HG03097 (cell line): ENCODE measurements at regions not wholly inside any gene's neighbourhood (a gene's known extent, or its start where the extent isn't known, plus 50 kb on each side); places are given as distances from the start of the nearest gene placed in this dataset.
"Not testable (repeated sequence)": the region's sequence is repeated elsewhere in the genome, so short reads cannot be mapped to it uniquely, and the experiment has no call there.

Experiments
- ATAC-seq: cut with Tn5 transposase; IDR thresholded peaks from one replicate; pipeline ENCODE4 v1.9.1; 2021; ENCODE audit not compliant: unreplicated experiment, low FRiP score

DNA sequence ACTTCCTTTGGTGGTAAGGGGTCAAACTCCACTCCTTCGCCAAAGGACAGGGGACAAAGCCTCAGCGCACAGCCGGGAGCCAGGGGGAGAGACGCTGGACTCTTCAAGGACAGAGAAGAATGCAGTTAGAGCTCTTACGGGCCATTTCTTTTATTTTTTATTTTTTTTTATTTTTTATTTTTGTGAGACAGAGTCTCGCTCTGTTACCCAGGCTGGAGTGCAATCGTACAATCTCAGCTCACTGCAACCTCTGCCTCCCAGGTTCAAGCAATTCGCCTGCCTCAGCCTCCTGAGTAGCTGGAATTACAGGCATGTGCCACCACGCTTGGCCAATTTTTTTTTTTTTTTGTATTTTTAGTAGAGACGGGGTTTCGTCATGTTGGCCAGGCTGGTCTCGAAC is 93.2 kb upstream of the RPH3AL start, which contains the start of gene RFLNB:
Gene RFLNB, minus strand, starts transcription at position 101 of the 400 bp plus-strand sequence.
- not testable (repeated sequence) for ATAC-seq

DNA sequence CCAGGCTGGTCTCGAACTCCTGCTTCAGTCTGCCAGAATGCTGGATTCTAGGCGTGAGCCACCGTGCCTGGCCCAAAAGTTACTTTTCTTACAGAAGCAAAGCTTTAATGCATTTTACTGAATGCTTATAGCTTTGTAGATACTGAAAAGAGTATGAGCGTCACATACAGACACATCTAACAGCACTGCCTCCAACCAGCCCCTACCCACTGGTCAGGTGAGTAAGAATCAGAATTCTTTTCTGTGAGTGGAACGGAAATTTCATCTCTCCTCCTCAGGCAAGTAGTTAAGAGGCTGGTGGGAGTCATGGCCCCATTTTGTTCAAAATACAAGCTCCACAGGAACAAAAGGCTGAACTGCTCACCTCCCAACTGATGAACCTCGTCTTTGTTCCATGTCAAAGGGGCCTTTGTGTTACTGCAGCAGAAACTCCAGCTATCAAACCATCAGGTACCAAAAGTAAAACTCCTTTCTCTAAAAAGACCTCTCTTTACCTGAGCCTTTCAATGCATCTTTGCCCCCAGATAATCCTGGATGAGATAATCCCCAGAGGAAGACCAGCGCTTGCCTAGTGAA is 92.4 kb upstream of the RPH3AL start:
- ATAC-seq: no peak

DNA sequence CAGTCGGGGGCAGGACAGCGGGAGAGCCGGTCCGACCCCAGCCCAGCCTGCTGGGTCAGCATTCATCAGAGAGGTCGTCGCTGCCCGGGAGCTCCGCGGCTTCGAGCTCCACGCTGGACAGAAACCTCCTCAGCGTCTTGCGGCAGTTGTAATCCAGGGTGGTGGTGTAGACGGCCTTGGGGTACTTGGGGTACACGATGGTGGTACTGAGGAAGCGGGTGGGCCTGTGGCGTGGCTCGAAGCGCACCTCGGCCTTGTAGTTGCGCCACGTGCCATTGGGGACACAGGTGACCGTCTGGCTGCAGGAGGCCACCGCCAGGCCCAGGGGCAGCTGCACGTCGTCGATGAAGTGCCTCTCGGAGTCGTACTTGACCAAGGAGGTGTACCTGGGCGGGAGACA is 90.5 kb upstream of the RPH3AL start:
- no peak for ATAC-seq

DNA sequence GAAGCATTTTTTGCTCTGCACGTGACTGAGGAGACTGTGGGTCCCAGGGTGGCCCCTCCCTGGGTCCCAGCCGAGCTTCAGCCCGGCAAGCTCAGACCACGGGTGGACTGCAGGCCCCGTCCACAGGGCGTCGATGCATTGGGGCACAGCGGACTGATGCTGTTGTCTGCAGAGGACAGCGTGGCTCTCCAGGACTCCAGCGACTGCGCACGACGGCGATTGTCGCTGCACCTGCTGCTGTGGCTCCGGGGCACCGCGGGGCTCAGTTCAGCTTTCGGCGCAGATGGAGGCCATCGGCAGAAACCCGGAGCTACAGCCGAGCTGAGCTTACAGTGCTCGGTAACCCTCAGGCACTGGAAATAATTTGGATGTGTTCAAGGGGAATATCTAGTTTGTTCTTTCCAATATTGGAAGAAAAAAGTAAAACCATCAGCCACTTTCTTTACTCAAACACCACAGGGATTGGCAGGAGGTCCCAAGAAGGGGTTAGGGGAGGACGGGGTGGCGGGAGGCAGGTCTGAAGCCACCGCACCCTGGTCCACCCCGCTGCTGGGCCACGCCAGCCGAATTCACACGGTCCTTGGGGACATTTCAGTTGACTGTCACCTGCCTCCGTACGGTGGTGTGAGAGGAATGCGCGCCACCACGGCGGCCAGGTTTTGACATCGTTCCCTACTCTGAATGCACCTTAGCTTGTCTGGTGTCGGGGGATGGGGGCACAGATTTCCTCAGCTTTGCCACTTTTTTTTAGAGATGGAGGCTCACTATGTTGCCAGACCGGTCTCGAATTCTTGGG is 88.7 kb upstream of the RPH3AL start:
- no peak for ATAC-seq

DNA sequence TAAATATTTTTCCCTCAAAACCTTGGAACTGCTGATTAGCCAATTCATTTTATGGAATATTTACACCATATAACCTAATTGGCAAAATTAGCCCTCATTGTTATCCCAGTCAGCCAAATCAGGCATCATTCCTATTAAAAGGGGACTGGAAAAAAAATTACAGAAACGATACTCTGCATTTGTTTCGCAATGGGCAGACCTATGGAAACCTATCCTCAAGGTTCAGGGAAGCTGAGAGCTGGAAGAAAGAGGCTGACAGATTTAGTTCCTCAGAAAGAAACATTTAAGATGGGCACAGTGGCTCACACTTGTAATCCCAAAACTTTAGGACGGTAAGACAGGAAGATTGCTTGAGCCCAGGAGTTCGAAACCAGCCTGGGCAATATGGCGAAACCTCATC is 85.6 kb upstream of the RPH3AL start:
- no peak for ATAC-seq

DNA sequence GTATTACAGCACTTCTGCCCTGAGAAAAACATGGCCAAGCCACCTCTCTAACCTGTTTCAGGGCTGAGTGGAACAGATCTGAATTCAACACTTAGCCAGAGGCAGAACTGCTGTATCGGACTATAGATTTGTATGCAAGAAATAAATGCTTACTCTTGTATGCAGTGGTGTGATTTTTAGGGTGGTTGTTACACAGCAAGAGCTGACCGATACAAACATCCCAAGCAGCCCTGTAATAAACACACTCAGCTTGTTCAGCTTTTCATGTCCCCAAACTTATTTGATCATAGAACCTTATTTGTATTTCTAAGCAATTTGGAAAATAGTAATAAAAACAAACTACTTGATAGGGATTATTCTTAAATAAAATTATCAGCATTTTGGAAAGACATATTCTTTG is 84.9 kb upstream of the RPH3AL start:
- no peak for ATAC-seq

DNA sequence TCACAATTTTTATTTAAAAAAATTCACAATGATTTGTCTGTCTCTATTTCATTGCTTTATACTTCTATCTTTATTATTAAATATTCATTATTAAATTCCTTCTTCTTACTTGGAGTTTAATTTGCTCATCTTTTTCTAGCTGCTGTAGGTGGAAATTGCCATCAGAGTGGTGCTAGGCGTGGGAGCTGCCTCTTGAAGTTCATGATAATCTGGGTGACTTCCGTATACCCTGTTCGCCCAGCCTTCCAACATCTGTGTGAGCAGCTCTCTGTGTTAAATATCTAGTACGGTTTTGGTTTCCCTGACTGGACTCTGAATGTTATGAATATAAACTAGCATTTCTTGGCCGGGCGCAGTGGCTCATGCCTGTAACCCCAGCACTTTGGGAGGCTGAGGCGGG is 84.0 kb upstream of the RPH3AL start:
- ATAC-seq: no peak

DNA sequence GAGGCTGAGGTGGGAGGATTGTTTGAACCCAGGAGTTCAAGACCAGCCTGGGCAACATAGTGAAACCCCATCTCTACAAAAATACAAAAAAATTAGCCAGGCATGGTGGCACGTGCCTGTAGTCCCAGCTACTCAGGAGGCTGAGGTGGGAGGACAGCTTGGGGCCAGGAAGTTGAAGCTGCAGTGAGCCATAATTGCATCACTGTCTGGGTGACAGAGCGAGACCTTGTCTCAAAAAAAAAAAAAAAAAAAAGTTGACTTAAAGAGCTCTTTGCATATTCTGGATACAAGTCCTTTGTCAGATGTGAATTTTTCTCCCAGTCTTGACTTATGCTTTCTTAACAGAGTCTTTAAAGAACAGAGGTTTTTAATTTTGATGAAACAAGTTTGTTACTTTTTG is 79.9 kb upstream of the RPH3AL start:
- not testable (repeated sequence) for ATAC-seq

DNA sequence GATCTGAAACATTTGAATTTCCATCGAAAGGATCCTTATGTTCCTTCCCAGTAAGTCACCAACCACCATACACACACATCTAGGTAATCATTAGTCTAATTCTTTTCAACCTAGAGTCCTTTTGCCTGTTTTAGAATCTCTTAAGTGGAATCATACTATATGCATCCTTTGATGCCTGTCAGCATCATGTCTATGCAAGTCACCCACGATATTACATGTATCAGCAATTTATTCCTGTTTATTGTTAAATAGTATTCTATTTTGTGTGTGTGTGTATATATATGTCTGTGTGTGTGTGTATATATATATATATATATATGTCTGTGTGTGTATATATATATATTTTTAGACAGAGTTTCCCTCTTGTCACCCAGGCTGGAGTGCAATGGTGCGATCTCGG is 78.9 kb upstream of the RPH3AL start:
- no peak for ATAC-seq

DNA sequence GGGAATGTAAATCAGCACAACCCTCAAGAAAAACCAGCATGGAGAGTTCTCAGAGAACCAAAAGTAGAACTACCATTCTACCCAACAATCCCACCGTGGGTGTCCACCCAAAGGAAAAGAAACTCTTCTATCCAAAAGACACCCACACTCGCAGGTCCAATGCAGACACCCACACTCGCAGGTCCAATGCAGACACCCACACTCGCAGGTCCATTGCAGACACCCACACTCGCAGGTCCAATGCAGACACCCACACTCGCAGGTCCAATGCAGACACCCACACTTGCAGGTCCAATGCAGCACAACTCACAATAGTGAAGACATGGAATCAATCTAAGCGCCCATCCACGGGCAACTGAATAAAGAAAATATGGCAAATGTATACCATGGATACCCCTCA is 77.0 kb upstream of the RPH3AL start:
- no peak for ATAC-seq

DNA sequence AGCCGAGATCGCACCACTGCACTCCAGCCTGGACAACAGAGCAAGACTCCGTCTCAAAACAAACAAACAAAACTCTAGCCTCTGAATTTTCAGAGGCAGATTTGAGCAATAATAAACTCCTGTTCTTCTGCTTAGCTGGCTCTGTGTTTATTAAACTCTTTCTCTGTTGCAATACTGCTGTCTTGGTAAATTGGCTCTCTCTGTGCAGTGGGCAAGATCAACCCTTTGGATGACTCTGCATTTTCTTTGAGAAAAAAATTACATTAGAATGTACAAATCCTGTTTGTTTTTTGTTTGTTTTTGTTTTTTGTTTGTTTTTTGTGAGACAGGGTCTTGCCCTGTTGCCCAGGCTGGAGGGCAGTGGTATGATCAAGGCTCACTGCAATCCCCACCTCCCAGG is 75.8 kb upstream of the RPH3AL start:
- ATAC-seq: no peak

DNA sequence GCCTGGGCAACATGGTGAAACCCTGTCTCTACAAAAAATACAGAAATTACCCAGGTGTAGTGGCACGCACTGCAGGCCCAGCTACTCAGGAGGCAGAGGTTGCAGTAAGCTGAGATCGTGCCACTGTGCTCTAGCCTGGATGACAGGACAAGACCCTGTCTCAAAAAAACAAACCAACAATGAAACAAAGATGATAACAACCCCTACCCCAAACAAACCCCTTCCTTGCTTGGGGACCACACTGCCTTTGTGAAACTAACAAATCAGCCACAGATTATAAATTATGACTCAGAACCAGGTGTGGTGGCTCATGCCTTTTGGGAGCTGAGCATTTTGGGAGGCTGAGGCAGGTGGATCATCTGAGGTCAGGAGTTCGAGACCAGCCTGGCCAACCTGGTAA is 75.3 kb upstream of the RPH3AL start:
- ATAC-seq: no peak

DNA sequence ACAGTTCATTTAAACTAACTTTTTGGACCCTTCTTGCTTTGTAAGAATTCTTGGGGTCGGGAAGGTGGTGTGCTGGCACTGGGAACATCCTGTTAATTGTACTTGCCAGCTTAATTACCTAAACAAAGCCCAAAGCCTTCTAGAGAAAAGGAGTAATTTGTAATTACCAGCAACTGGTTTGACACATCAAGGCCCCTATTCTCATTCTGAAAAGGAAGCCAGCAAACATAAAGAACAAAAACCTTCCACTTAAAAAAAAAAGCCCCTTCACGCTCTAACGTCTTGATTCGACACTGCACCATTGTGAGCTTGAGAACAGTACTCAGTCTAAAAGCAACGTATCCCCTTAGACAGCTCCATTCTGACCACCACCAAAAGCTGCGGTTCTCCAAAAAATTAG is 74.7 kb upstream of the RPH3AL start:
- no peak for ATAC-seq

DNA sequence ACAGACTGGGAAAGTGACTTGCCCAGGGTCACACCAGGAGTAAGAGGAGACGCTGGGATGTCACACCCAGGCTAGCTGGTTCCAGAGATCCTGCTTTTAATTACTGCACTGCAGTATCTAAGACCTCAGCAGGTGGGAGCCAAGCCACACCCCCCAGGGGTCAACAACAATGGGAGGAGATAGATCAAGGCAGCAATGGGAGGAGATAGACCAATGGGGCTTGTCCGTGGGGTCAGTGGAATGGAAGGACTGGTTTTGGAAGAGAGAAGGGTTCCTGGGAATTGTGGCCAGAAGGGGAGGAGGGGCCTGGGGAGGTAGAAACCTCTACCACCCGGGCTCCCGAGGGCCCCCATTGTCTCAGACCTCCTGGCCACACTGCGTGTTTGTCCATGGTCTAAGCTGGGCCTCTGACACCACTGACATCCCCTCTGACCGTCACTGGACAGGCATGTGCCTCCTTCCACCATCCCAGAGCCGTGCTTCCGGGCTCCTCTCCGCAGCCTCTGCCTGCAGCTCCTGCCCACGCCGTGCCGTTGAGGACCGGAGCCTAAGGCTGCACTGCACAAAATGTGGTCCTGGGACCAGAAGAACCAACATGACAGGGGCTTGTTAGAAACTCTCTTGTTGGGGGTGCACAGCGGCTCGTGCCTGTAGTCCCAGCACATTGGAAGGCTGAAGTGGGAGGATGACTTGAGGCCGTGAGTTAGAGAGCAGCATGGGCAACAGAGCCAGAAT is 69.8 kb upstream of the RPH3AL start:
- no peak for ATAC-seq

DNA sequence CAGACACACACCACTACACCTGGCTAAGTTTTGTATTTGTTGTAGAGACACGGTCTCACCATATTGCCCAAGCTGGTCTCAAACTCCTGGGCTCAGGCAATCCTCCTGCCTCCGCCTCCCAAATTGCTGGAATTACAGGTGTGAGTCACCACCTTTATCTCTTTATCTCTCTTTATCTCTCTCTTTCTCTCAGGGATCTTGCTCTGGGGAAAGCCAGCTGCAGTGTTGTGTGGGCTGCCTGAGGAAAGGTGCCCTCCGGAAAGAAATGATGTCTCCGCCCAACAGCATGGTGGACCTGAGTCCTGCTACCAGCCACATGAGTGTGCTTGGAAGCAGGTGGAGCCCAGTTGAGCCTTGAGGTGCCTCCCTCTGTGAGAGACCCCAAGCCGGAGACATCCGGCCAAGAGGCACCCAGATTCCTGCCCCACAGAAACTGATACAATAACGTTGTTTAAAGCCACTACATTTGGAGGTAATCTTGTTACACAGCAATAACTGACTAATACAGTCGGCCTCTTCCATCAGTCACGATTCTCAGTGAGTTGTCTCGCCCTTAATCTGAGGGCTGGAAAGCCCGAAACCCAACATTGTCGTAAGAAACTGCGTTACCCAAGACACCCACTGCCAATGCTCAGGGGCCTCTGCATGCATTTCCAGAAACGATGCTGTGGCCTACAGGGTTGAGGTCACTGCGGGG is 68.0 kb upstream of the RPH3AL start:
- ATAC-seq: no peak

DNA sequence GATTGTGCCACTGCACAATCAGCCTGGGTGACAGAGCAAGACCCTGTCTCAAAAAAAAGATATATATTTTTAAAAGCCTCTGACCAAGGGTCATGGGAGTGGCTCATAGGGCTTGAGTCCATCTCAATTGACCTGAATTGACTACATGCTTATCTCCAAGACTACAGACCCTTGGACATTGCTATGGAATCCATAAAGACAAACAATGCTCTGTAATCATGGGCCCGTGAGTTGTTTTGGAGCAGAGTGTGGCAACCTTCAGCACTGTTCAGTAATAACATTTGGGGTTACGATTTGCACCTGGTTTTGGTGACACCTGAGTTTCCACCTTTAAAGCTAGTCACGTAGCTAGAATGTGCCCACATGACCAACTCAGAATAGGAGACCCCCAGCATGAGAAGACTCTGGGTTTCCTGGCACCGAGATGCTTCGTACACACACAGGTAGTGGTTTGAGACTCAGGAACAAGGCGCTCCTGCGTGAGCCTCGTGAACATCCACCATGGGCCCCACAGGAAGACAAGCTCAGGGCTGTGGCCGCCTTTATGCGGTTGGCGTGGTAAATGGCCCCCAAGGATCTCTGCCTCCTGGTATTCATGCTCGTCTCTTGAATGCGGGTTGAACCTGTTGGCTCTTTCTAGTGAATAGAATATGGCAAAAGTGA is 66.6 kb upstream of the RPH3AL start:
- no peak for ATAC-seq

DNA sequence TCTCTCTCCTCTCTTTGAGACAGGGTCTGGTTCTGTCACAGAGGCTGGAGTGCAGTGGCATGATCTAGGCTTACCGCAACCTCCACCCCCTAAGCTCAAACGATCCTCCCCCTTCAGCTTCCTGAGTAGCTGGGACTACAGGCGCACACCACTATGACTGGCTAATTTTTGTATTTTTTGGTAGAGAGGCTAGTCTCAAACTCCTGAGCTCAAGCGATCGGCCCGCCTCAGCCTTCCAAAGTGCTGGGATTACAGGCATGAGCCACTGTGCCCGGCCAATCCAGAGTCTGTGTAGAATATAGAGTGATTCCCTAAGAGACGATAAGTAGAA is 65.8 kb upstream of the RPH3AL start:
- ATAC-seq: no peak

DNA sequence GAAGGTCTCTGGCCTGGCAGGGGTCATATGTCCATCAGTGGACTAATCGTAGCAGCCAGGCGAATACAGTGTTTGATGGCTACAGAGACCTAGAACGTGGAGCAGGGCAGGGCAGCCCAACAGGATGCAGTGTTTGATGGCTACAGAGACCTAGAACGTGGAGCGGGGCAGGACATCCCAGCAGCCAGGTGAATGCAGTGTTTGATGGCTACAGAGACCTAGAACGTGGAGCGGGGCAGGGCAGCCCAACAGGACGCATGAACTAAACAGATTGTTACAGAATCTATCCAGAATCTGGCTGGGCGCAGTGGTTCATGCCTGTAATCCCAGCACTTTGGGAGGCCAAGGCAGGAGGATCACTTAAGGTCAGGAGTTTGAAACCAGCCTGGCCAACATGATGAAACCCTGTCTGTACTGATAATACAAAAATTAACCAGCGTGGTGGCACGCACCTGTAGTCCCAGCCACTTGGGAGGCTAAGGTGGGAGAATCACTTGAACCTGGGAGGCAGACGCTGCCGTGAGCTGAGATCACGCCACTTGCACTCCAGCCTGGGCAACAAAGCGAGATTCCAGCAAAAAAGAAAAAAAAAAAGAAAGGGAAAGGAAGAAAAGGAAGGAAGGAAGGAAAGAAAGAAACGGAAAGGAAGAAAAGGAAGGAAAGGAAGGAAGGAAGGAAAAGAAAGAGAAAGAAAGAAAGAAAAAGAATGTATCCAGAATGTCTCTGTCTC is 65.2 kb upstream of the RPH3AL start:
- no peak for ATAC-seq

DNA sequence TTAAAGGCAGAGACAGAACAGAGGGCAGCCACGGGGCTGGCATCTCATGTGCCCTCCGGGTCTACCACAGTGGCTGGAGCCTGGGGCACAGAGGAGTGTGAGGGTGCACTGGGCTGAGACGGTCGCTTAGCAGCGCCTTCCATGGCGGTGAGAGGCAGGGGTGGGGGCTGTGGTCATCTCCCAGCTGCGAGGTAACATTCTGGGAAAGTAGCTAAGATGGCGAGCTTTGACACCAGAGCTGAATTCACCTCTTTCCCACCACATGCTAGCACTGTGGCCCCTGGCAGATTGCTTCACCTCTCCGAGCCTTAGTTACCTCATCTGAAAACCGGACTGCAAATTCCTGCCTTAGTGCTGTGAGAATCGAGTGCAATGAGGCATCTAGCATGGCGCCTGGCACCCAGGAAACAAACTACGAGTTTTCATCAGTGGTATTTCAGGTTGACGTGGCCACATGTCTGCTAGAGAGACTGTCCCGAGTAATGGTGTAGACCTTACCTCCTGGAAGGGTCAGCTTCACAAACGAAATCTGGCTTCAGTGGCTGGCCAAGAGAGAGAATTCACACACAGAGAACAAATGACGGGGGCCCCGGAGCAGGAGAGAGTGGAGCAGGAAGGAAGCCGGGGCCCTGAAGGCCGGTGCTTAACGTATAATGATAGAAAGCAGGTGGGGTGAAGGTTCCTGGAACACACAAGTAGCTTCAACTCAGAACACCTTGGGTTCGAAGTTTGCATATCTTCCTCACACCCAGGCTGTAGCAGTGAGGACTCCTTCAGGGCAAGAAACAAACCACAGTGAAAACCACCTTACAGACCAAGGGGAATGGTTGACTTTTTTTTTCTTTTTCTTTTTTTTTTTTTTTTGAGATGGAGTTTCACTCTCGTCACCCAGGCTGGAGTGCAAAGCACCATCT is 63.9 kb upstream of the RPH3AL start:
- no peak for ATAC-seq
